Activated CD4-positive, alpha-beta T cell treated with anti-CD3 and anti-CD28 coated beads, Interleukin-2, amount 50 U/mL, for 24 hours (primary cell): ENCODE measurements at regions not wholly inside any gene's neighbourhood (a gene's known extent, or its start where the extent isn't known, plus 50 kb on each side); places are given as distances from the start of the nearest gene placed in this dataset.

Source experiments
- DNase-seq, 2 donors: peaks; one replicate each; pipeline ENCODE4 v3.0.0-alpha.2; 2020; ENCODE audit warnings: low read depth in 1 of 2, low spot score in 1 of 2

- DNase-seq = no peak
These were observed 95.9 kb downstream of the DISP1 start for GRCh38 chr1:222910699-222911098.

- no peak for DNase-seq
These were observed 97.0 kb downstream of the DISP1 start for GRCh38 chr1:222911866-222912265.

- DNase-seq = no peak
These were observed 97.9 kb downstream of the DISP1 start for GRCh38 chr1:222912730-222913129.

- no peak for DNase-seq
These were observed 100.2 kb downstream of the DISP1 start for GRCh38 chr1:222914861-222915632.

GRCh38 chr1:222916100-222916499 is 101.3 kb downstream of the DISP1 start:
- no peak for DNase-seq

- no peak for DNase-seq
These were observed 104.1 kb downstream of the DISP1 start for GRCh38 chr1:222918801-222919477.

- DNase-seq = no peak
These were observed 104.6 kb downstream of the DISP1 start for GRCh38 chr1:222919478-222919865.

GRCh38 chr1:222920169-222920568 is 105.3 kb downstream of the DISP1 start:
- DNase-seq = no peak

GRCh38 chr1:222921945-222922344 is 107.1 kb downstream of the DISP1 start:
- DNase-seq = no peak

GRCh38 chr1:222923506-222923905 is 108.7 kb downstream of the DISP1 start:
- DNase-seq = no peak

- no peak for DNase-seq
These were observed 109.4 kb downstream of the DISP1 start for GRCh38 chr1:222924136-222924706.

GRCh38 chr1:222926566-222926965 is 111.7 kb downstream of the DISP1 start:
- no peak for DNase-seq

- no peak for DNase-seq
These were observed 112.2 kb downstream of the DISP1 start for GRCh38 chr1:222927031-222927430.

GRCh38 chr1:222928212-222928611 is 113.4 kb downstream of the DISP1 start:
- DNase-seq = no peak

- no peak for DNase-seq
These were observed 115.2 kb downstream of the DISP1 start for GRCh38 chr1:222930070-222930469.

GRCh38 chr1:222931023-222931422 is 116.2 kb downstream of the DISP1 start:
- no peak for DNase-seq

GRCh38 chr1:222933273-222933672 is 118.4 kb downstream of the DISP1 start:
- no peak for DNase-seq

- DNase-seq = no peak
These were observed 120.5 kb downstream of the DISP1 start for GRCh38 chr1:222935239-222935900.

GRCh38 chr1:222936042-222936441 is 121.2 kb downstream of the DISP1 start:
- no peak for DNase-seq

GRCh38 chr1:222938986-222939385 is 124.1 kb downstream of the DISP1 start:
- no peak for DNase-seq

- no peak for DNase-seq
These were observed 125.3 kb downstream of the DISP1 start for GRCh38 chr1:222940095-222940494.

GRCh38 chr1:222940906-222941305 is 126.1 kb downstream of the DISP1 start:
- no peak for DNase-seq
